D721Med (cell line): ENCODE measurements at regions not wholly inside any gene's neighbourhood (a gene's known extent, or its start where the extent isn't known, plus 50 kb on each side); places are given as distances from the start of the nearest gene placed in this dataset.

ENCODE experiments used
- DNase-seq: peaks from one replicate; pipeline ENCODE4 v3.0.0; 2011; ENCODE audit warnings: low spot score; ENCODE audit not compliant: insufficient read length
- FAIRE-seq: peaks from 2 replicates; lab custom pipeline; 2011; peaks lifted over from hg19 to GRCh38; lab: Jason Lieb, UNC
- TF ChIP-seq, protein P1 (sequence below): IDR thresholded peaks from 2 replicates; pipeline ENCODE4 v1.5.1; 2012; ENCODE audit warnings: mild to moderate bottlenecking, control low read depth; ENCODE audit not compliant: insufficient read depth; ENCODE audit errors: missing control alignments

DNA sequence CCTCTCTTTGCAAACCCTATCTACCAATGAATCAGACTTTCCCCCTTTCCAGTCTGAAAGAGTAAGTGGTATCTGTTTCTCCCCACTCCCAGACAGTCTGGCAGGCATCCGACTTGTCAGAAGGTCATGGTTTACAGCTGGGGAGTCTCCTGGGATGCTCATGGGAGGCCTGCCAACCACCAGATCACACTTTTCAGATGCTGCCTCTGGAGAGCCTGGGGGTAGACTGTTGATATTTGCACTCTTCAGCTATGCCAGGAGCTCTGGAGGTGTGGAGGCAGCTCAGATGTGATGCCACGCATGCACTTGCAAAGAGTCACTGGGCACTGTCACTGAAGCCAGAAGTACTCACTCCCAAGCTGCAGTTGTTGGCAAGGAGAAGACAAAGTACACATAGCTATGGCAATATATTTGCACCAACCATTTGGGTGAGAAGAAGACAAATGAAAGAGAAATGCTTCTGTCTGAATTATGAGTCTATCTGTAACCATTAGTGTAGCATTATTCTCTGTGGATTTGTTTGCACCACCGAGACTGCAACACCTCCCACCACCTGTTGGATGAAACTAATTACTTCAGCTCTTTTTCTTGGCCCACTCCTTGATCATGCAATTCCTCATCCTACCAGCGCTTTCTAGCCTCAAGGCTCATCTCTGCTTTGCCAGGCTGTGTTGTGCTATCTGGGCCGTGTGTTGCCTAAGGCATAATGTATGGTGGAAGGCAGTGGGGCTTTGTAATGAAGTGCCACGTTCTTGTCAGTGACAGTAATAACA is 133.0 kb upstream of the SPAG17 start:
- DNase-seq (no peak), FAIRE-seq (no peak)
- TF ChIP-seq, protein P1, sequence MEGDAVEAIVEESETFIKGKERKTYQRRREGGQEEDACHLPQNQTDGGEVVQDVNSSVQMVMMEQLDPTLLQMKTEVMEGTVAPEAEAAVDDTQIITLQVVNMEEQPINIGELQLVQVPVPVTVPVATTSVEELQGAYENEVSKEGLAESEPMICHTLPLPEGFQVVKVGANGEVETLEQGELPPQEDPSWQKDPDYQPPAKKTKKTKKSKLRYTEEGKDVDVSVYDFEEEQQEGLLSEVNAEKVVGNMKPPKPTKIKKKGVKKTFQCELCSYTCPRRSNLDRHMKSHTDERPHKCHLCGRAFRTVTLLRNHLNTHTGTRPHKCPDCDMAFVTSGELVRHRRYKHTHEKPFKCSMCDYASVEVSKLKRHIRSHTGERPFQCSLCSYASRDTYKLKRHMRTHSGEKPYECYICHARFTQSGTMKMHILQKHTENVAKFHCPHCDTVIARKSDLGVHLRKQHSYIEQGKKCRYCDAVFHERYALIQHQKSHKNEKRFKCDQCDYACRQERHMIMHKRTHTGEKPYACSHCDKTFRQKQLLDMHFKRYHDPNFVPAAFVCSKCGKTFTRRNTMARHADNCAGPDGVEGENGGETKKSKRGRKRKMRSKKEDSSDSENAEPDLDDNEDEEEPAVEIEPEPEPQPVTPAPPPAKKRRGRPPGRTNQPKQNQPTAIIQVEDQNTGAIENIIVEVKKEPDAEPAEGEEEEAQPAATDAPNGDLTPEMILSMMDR: no peak

DNA sequence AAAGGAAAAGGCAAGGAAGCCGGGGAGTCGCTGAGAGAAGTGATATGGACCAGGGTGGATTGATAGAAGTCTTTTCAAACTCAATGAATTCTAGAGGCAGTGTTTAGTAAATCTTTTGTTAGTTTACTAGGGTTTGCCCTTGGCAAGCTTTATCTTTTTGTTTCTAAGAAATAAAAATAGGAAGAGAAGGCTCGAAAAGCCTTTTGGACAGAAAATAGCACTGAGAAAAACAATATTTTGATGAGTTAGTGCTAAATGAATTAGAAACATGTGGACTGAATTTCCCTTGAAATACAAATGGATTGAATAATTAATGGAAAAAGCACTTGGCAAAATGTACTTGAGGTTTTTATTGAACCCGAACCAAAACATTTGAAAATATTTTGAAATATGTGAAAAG is 121.8 kb upstream of the SPAG17 start:
- FAIRE-seq (no peak), DNase-seq (no peak)
- TF ChIP-seq, protein P1: no peak

DNA sequence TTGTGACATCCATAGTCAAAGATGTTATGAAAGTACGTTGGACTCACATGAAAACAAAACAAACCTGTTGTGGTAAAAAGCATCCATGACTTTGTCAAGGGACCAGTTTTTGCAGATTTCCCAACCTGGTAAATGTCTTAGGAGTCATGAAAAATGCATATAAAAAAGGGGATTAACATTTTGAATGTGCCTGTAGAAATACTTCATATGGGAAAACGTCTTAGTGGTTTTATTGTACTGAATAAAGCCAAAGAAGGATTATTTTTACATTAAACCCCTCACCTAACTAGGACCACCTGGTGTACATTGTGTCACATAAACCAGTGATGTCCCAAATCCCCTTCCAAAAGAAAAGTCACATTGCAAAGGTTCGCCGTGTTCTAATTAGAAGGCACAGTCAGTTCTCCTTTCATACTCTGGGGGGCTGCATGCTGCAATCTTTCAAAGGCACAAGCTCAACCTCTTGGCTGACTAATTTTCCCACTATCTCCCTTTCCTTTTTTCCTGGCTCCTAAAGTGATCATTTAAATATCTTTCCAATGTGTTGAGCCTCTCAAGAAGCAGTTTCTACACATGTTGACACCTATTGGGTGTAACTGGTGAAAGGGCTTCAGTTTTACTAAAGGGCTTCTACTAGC is 119.8 kb upstream of the SPAG17 start:
- FAIRE-seq: no peak
- TF ChIP-seq, protein P1: no peak
- no peak for DNase-seq

DNA sequence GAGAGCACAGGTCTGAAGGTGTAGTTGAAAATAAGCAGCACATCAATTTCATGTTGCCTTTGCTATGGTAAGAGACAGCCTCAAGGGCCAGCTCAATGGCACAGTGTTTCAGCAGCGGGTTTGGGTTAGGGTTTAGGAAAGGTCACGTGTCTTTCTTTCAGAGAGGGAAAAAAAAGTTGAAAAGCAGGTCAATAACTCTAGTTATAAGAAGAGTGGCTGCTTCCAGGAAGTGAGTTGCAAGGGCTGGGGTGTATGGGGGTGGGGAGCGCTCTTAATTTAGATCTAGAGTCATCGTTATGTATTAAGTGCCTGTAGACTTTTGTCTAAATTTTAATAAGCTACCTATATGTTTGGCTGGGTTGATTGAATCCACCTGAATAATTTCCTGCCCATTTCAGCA is 118.5 kb upstream of the SPAG17 start:
- no peak for DNase-seq
- TF ChIP-seq, protein P1: no peak
- no peak for FAIRE-seq

DNA sequence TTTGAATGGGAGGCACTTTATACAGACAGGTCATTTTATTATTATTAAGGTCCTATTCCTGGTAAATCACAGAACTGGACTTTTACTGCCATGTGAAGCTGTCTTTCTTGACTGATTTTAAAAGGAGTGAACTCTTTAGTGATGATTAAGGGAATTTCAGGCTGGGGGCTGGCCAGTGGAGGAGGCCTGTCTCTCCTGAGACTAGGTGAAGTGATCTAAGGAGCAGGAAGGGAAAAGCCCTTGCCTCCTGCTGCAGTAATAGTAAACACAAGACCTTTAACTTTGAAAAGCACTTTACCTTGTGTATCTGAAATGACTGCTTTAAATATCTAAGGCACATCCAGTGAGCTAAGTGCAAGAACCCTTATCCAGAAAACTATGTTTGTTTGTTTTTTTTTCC is 118.0 kb upstream of the SPAG17 start:
- no peak for FAIRE-seq
- TF ChIP-seq, protein P1: no peak

DNA sequence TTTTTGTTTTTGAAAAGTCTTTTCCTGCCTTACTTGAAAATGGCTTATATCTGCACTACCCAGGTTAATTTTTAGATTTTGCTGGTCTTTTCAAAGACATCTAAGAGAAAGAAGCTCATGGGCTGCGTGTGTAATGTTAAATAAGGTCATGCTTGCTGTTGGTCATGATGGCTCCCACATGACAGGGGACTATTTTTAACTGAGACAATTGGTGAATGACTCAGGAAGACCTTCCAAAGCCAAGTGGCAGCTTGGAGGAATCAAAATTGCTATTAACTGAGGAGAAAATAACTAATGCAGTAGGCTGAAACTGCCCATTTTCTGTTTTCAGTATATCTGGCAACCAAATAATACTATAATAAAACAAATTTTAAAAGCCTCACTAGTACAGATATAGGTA is 117.1 kb upstream of the SPAG17 start:
- DNase-seq: no peak
- TF ChIP-seq, protein P1: no peak
- FAIRE-seq: no peak

More for the DNA sequence above, 118.0 kb upstream of the SPAG17 start:
- DNase-seq: no peak

DNA sequence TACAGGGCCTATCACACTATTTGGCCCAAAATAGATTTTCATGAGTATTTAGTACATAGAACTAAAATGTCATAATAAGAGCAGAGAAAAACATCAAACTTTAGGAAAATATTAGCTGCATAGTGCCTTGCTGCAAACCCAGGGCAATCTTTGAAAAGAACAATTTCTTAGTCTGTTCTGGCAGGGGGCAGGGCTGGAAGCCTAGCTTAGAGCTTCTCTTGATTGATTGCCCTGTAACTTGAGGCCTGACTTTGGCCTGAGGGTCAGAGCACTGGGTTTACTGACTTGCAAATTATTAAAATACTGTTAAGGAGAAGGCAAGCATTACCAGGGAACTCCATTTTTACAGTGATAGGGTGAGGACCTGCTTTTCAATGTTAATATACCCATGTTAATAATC is 115.8 kb upstream of the SPAG17 start:
- TF ChIP-seq, protein P1: no peak
- no peak for DNase-seq
- no peak for FAIRE-seq
